Stimulated activated naive CD4-positive, alpha-beta T cell (primary cell): ENCODE measurements at regions not wholly inside any gene's neighbourhood (a gene's known extent, or its start where the extent isn't known, plus 50 kb on each side); places are given as distances from the start of the nearest gene placed in this dataset.

Experiments used
- DNase-seq, 6 experiments: peaks; one replicate each; lab custom pipeline; 2025; lab: John Stamatoyannopoulos, UW

GRCh38 chr18:79610461-79611039, 69.1 kb upstream of the CTDP1 start:
- no peak for DNase-seq

GRCh38 chr18:79611040-79611681, 68.4 kb upstream of the CTDP1 start:
- DNase-seq = no peak

- no peak for DNase-seq
These were observed 67.1 kb upstream of the CTDP1 start for GRCh38 chr18:79612291-79613108.

- DNase-seq = no peak
These were observed 66.2 kb upstream of the CTDP1 start for GRCh38 chr18:79613186-79613931.

GRCh38 chr18:79614211-79614955, 65.2 kb upstream of the CTDP1 start:
- DNase-seq = no peak

- DNase-seq = no peak
These were observed 64.5 kb upstream of the CTDP1 start for GRCh38 chr18:79615091-79615490.

GRCh38 chr18:79615586-79615985, 64.0 kb upstream of the CTDP1 start:
- no peak for DNase-seq

GRCh38 chr18:79616651-79617510, 62.7 kb upstream of the CTDP1 start:
- no peak for DNase-seq

GRCh38 chr18:79617511-79618500, 61.8 kb upstream of the CTDP1 start:
- no peak for DNase-seq

GRCh38 chr18:79620576-79621165, 58.9 kb upstream of the CTDP1 start:
- DNase-seq = no peak

- no peak for DNase-seq
These were observed 58.1 kb upstream of the CTDP1 start for GRCh38 chr18:79621501-79621900.

- no peak for DNase-seq
These were observed 57.6 kb upstream of the CTDP1 start for GRCh38 chr18:79622004-79622403.

- no peak for DNase-seq
These were observed 55.0 kb upstream of the CTDP1 start for GRCh38 chr18:79624356-79625170.

- DNase-seq = no peak
These were observed 54.2 kb upstream of the CTDP1 start for GRCh38 chr18:79625195-79625923.

- no peak for DNase-seq
These were observed 53.6 kb upstream of the CTDP1 start for GRCh38 chr18:79625924-79626561.

- DNase-seq = no peak
These were observed 52.5 kb upstream of the CTDP1 start for GRCh38 chr18:79626905-79627749.
